IMR-90 (cell line): ENCODE measurements at regions not wholly inside any gene's neighbourhood (a gene's known extent, or its start where the extent isn't known, plus 50 kb on each side); places are given as distances from the start of the nearest gene placed in this dataset.

ENCODE experiments used
- BHLHE40 ChIP-seq: fragments of 150-350 bp; IDR thresholded peaks from 2 replicates; pipeline ENCODE4 v1.6.1; 2016; ENCODE audit warnings: mild to moderate bottlenecking, low read depth, low read length
- CEBPB ChIP-seq: IDR thresholded peaks from 2 replicates; pipeline ENCODE4 v1.6.1; 2012; ENCODE audit warnings: low read depth, low read length, improper control_type of control experiment
- CTCF ChIP-seq: conservative IDR thresholded peaks from 2 replicates; pipeline ENCODE4 v1.5.1; 2012; ENCODE audit warnings: mild to moderate bottlenecking, low read depth, low read length, improper control_type of control experiment
- ELK1 ChIP-seq: fragments of 150-350 bp; IDR thresholded peaks from 2 replicates; pipeline ENCODE4 v1.6.1; 2016; ENCODE audit warnings: low read depth, mild to moderate bottlenecking, low read length, moderate library complexity, borderline replicate concordance
- FOS ChIP-seq: fragments of 150-350 bp; IDR thresholded peaks from 2 replicates; pipeline ENCODE4 v1.6.1; 2016; ENCODE audit warnings: low read depth, low read length
- MXI1 ChIP-seq: IDR thresholded peaks from 2 replicates; pipeline ENCODE4 v1.6.1; 2012; ENCODE audit warnings: low read depth, mild to moderate bottlenecking, low read length, moderate library complexity, borderline replicate concordance
- POLR2A ChIP-seq: IDR thresholded peaks from 2 replicates; pipeline ENCODE4 v1.6.1; 2012; ENCODE audit warnings: mild to moderate bottlenecking, low read depth, low read length
- RAD21 ChIP-seq: IDR thresholded peaks from 2 replicates; pipeline ENCODE4 v1.6.1; 2012; ENCODE audit warnings: low read length, improper control_type of control experiment
- RCOR1 ChIP-seq: IDR thresholded peaks from 2 replicates; pipeline ENCODE4 v1.6.1; 2012; ENCODE audit warnings: mild to moderate bottlenecking, low read length, improper control_type of control experiment; ENCODE audit not compliant: insufficient replicate concordance
- USF2 ChIP-seq: fragments of 150-350 bp; IDR thresholded peaks from 2 replicates; pipeline ENCODE4 v1.6.1; 2017; ENCODE audit warnings: mild to moderate bottlenecking, antibody characterized with exemption, low read length, low read depth

GRCh38 chr11:45750439-45750838 is 54.5 kb upstream of the SLC35C1 start:
- TF ChIP-seq CTCF, result no peak
- TF ChIP-seq POLR2A, result no peak
- no peak for TF ChIP-seq RAD21
- TF ChIP-seq ELK1, result no peak
- TF ChIP-seq RCOR1, result no peak
- no peak for TF ChIP-seq CEBPB
- TF ChIP-seq MXI1, result no peak
- no peak for TF ChIP-seq BHLHE40
- TF ChIP-seq USF2, result no peak
- TF ChIP-seq FOS, result no peak
